D341Med (cell line): ENCODE measurements at regions not wholly inside any gene's neighbourhood (a gene's known extent, or its start where the extent isn't known, plus 50 kb on each side); places are given as distances from the start of the nearest gene placed in this dataset.
"Not testable (repeated sequence)": the region's sequence is repeated elsewhere in the genome, so short reads cannot be mapped to it uniquely, and the experiment has no call there.

Experiments
- DNase-seq: peaks from one replicate; pipeline ENCODE4 v3.0.0; 2012; ENCODE audit warnings: low spot score

GRCh38 chr1:221025956-221026355, 146.7 kb downstream of the HLX start:
- no peak for DNase-seq

DNA sequence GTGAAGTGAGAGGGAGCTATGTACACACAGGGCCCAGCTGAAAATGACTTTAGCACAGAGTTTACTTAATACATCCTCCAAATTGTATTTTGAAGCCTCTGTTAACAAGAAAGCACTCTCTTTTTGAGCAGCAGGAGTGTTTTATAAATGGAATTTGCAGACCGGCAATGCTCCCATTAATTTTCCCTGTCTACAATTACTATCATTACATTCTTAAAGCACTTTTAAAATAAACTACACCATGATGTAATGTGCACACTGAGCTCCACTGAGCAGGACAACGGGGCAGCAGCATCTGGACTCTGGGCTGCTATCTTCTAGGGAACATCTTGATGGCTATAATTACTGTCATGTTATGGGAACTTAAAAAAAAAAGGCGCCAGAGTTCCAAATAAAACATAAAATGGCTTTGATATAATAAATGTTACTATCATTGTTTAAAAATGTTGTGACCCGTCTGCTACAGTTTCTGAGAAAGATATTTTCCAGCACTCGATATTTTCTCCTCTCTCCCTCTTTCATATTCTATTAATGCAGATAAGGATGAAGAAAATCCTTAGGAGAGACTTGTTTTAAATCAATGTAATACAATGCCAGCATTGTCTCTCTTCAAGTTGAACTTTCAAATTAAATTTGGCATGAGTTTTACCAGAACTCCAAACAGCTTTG, 150.9 kb downstream of the HLX start:
- no peak for DNase-seq

DNA sequence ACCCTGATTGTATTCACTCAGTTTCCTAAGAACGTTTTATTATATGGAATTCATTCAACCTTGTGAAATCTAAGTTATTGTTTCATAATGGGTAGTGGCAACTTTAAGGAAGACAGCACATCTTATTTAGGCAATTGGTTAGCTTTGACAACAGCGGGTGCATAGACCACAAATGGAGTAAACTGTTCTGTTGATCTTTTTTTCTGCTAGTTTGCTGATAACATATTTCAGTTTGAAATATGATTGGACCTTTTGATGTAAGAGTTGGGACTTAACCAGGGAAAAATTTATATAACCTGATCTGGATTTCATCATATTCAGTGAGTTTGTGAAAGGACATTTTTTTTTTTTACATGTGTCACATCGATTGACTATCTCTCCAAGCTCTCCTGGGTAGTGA, 151.7 kb downstream of the HLX start:
- DNase-seq: no peak

DNA sequence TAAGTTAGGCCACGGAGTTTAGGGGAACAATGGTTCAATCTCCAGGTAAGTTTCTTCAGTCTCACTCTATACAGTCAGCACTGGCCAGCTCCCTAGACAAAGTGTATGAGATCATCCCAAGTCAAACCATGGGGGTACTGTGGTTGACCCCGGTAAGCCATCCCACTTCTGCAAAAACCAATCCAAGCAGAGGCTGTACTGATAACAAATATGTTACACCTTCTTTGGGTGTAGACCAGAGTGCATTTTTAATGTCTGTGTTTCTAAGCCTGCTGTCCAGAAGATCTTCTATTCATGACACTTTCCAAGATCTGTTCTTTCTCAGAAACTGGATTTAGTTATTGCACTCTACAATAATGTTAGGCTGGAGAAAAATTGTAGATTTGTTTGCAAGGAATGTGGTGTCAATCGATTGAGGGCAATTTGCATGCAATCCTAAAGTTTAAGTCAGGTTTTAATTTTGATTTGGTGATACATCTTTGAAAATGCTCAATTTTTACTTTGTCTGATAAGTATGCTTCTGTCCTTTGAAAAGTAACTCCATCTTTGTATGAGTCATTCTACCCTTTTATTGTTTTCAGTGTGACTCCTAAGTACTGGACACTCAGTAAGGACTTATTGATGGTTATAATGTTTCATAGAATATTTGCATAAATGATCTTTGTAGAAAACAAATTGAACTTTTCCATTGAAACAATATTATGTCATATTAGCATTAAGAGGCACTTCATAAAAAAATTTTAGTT, 152.4 kb downstream of the HLX start:
- DNase-seq: no peak

DNA sequence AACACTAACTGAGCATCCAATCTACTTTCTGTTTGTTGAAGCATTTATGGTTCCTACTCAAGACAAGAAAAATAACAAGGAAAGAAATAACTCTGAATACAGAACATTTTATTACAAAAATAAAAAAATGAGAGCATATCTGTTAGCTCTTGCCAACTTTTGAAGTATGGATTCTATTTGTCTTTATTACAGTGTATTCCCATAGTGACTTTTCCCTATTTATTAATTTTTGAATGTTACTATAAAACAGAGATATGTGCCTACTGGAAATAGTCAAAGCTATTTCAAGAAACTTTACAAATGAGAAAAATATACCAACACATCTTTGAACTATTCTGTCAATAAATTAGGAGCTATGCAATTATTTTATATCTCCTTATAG, 153.0 kb downstream of the HLX start:
- no peak for DNase-seq

DNA sequence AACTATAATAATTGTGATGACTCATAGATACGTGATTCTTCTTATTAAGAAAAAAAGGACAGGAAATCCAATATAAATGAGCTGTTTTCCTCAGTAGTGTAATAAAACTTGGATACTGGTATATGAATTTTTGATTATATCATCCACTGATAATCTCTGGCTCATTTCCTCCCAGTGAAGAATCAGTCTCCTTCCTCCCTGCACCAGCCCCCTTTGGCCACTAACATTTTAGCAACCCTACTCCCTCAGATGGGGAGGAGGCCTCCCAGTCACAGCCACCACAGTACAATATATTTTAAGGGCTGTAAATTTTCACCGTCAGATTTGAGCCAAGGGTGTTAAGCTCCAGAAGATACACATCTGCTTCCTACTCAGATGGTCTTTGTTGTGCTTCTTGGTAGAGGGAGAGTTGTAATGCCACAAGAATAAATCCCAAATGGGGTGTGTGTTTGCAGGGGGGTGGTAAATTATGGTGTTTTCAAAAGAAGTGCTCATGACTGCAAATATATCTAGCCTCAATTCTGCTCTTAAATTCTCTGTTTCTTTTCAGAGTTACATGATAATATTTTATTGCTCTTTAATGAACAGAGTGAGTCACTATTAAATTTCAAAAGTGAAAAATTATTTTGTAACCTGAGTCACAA, 153.5 kb downstream of the HLX start:
- DNase-seq: no peak

GRCh38 chr1:221035662-221036153, 156.5 kb downstream of the HLX start:
- no peak for DNase-seq

- DNase-seq: no peak
Measured at GRCh38 chr1:221039616-221040015, 160.4 kb downstream of the HLX start.

DNA sequence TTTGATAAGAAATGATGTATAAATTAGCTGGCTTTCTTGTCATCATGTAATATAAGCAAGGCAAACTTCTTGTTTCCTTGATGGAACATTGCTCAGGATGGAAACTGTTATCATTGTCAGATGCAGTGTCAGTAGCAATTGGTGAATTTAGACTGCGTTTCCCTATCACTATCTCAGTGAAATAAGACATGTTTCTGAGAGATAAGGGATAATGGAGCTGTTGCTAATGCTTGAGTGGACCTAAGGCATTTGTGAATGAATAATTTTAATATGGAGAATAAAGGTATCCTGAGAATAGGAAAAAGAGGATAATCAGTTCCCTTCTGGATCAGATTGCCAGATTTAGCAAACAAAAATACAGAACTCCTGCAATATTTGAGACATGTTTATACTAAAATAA, 160.9 kb downstream of the HLX start:
- DNase-seq: no peak

- DNase-seq: no peak
Measured at GRCh38 chr1:221040691-221041285, 161.5 kb downstream of the HLX start.

DNA sequence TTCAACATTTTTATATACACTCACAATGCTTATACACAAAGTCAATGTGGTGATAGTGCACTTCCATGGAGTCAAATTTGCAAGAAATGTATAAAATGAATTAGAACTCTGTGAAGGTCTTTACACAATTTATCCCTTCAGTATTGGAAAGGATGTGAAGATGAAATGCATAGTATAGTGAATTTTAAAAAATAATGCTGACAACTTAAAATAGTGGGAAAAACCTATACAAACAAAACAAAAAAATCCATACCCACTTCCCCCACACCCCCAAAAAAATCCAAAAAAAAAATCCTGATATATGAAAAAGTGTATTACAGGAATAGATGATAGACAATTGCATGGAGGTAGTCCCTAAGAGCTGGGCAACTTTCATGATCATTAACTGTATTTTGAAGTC, 165.3 kb downstream of the HLX start:
- no peak for DNase-seq

DNA sequence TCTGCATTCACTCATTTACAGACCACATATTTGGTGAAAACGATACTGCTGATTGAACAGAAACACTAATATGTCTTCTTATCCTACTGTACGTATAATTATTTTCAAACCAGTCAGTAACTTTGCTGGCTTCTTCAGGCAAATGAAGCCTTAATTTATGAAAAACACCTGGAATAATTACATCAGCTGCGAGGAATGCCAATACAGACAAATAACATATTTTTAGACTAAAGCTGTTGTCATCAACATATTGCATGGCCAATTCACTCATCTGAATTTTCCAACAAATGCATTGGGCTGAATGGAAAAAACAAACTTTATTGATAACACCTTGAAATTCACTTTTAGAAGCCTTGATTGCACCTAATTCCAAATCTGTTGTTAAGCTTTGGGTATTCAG, 165.9 kb downstream of the HLX start:
- DNase-seq: no peak

DNA sequence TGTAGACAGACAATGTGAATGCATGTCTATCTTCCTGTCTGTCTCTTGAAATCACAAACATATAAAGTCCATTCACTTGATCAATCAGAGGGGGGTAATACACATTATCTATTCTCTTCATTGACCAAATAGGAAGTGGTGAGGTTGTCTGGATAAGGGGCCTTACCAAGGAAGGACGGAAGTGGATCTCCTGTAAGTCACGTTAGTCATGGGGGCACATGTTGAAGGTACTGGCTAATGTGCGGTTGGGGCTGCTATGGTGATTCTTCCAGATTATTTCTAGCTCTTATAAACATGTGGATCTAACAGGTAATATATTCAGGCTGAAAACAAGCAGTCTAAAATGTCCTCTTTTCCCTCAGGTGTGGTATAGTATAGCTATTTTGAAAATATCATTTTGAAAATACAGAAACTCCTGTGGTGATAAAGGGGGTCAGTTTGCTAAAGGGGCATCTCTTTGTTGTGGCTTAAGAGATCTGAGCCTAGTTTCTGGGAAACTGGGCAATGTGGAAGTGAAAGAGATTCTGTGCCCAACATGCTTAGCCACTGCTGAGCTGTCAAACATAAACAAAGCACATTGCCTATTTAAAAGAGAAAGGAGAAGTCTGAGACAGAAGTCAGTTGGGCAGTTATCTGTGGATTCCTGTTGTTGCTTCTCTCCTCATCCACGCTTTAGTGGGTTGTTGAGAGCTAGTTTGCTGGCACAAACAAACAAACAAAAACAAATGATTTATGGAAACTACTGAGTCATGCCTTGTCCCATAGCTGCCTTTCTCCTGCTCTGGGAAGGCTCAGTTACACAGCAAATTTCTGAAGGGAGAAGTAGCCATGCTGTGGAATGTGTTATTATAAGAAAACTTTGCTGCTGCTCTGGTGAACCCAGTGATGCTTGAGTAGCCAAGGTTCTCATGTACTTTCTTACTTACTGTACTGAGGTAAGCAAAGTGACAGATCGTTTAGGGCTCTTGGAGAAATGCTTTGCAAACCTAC, 166.9 kb downstream of the HLX start:
- no peak for DNase-seq

GRCh38 chr1:221051391-221051790, 172.1 kb downstream of the HLX start:
- DNase-seq: not testable (repeated sequence)

- no peak for DNase-seq
Measured at GRCh38 chr1:221053889-221054288, 174.6 kb downstream of the HLX start.

GRCh38 chr1:221059506-221059905, 180.3 kb downstream of the HLX start:
- DNase-seq: no peak

- no peak for DNase-seq
Measured at GRCh38 chr1:221063651-221064050, 184.4 kb downstream of the HLX start.

DNA sequence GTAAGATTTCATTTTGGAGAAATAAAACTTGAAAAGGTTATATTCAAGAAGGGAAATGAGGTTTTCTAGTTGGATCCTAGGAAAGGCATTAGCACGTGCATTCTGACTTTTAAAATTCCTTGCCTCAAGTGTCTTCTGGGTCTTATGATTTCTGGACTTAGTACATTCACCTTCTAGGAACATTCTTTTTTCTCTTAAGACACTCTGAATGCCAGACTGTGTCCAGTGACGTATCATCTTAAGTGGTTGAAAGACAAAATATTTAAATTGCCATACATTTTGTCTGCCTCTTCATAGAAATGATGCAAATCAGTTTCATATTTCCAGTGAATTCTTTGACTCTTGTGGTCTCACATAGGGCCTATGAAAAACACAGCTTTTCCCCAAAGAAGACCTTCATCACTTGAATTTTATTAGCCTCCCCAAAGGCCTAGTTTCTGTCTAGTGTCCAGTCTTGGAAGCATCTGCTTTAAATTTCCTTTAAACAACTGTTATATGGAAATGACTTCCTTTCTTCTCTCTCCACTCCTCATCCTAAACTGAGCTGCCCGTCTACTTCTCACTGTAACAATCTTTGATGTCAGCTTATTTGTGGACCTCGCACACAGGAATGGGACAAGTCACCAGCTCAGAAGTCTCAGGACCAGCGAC, 187.2 kb downstream of the HLX start:
- no peak for DNase-seq

GRCh38 chr1:221067721-221068120, 188.5 kb downstream of the HLX start:
- no peak for DNase-seq

DNA sequence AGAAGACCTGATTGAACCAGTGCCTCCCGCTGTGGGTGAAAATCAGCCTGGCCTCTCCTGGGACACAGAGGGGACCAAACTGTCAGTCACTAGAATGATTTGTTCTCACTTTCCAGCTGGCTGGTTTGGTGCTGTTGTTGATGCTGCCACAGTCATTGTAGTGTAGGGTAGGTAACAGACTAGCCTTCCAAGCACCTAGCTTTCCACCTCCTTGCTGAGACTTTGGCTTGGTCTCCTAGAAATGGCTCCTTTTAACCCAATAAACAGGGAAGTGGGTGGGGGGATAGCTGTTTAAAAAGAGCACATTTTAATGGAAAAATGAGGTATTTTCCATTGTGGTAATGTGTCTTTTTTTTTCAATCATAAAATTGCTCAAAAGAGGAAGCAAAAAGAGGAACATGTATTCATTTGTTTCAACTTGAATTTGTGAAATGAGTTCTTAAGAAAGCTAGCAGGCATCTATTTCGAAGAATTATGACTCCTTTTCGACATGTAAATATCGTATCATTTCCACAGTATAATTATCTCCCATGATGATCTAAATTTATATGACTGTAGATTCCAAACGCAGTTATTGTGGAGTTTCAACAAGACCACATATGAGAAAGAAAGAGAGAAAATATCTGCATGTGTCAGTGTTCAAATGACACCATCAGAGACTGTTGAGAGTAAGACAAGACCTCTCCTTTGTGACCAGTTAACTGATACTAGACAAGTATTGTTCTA, 190.1 kb downstream of the HLX start:
- no peak for DNase-seq
